ENCODE measurements at regions not wholly inside any gene's neighbourhood (a gene's known extent, or its start where the extent isn't known, plus 50 kb on each side); places are given as distances from the start of the nearest gene placed in this dataset.

DNA sequence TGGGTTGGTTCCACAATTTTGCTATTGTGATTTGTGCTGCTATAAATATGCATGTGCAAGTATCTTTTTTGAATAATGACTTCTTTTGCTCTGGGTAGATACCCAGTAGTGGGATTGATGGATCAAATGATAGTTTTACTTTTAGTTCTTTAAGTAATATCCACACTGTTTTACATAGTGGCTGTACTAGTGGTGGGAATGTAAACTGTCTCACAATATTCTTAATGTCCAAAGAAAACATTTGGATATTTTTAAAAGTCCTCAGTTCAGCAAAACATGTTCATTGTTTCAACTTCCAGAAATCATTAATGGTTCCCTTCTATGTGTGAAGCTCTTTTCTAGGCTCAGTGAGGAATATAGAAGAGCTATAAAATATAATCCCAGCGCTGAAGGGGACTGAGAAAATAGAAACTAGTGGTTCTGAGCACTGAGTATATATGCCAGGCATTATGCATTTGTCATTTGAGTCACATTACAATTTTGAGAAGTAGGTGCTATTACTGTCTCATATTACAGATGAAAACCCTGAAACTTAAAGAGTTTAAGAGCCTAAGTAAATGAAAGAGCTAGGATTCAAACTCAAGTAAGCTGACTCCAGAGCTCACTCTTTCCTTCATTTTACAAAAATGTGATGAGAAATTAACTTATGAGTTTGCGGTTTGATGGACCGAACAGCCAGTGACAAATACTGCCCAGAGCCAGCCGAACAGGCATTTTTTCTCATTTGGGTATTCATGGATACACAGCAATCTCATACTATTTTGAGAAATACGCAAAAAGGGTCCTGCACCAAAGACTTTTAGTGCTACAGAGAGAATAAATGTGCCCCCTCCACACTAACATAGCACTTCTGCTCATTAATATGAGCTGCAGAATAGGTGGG is 250.1 kb downstream of the TBX18 start:
- Histone ChIP-seq H3K27me3 (ENCODE audit: control insufficient read depth in 3 of 3, insufficient read depth in 3 of 3, low read length in 3 of 3) (no peaks in the 10 kb centered on the region), H3K9ac (ENCODE audit: low read depth in 1 of 3, low read length in 3 of 3) (no peak overlapping the region), H3K27ac (ENCODE audit: low read depth, low read length) (no peak overlapping the region), H3K4me3 (ENCODE audit: low read length in 3 of 3) (no peak overlapping the region), H3K4me1 (ENCODE audit: control insufficient read depth in 3 of 3, insufficient read depth in 3 of 3, low read length in 3 of 3) (no peaks in the 10 kb centered on the region), H3K36me3 (ENCODE audit: control insufficient read depth in 3 of 3, insufficient read depth in 3 of 3, low read length in 3 of 3) (no peaks in the 10 kb centered on the region), H3K9me3 (ENCODE audit: control insufficient read depth in 3 of 3, low read length in 3 of 3) (no peaks in the 10 kb centered on the region)

- Histone ChIP-seq H3K9me3 (ENCODE audit: control insufficient read depth in 3 of 3, low read length in 3 of 3) (no peaks in the 10 kb centered on the region), H3K4me1 (ENCODE audit: control insufficient read depth in 3 of 3, insufficient read depth in 3 of 3, low read length in 3 of 3) (no peaks in the 10 kb centered on the region), H3K4me3 (ENCODE audit: low read length in 3 of 3) (no peak overlapping the region), H3K27me3 (ENCODE audit: control insufficient read depth in 3 of 3, insufficient read depth in 3 of 3, low read length in 3 of 3) (no peaks in the 10 kb centered on the region), H3K27ac (ENCODE audit: low read depth, low read length) (no peak overlapping the region), H3K9ac (ENCODE audit: low read depth in 1 of 3, low read length in 3 of 3) (no peak overlapping the region), H3K36me3 (ENCODE audit: control insufficient read depth in 3 of 3, insufficient read depth in 3 of 3, low read length in 3 of 3) (no peaks in the 10 kb centered on the region)
Observed at GRCh38 chr6:84512391-84512790, 252.0 kb downstream of the TBX18 start.

- Histone ChIP-seq H3K9ac (ENCODE audit: low read depth in 1 of 3, low read length in 3 of 3) (no peak overlapping the region), H3K4me3 (ENCODE audit: low read length in 3 of 3) (no peak overlapping the region), H3K4me1 (ENCODE audit: control insufficient read depth in 3 of 3, insufficient read depth in 3 of 3, low read length in 3 of 3) (no peaks in the 10 kb centered on the region), H3K27ac (ENCODE audit: low read depth, low read length) (no peak overlapping the region), H3K27me3 (ENCODE audit: control insufficient read depth in 3 of 3, insufficient read depth in 3 of 3, low read length in 3 of 3) (no peaks in the 10 kb centered on the region), H3K9me3 (ENCODE audit: control insufficient read depth in 3 of 3, low read length in 3 of 3) (no peaks in the 10 kb centered on the region), H3K36me3 (ENCODE audit: control insufficient read depth in 3 of 3, insufficient read depth in 3 of 3, low read length in 3 of 3) (no peaks in the 10 kb centered on the region)
Observed at GRCh38 chr6:84511929-84512328, 252.5 kb downstream of the TBX18 start.

- Histone ChIP-seq H3K4me1 (ENCODE audit: control insufficient read depth in 3 of 3, insufficient read depth in 3 of 3, low read length in 3 of 3) (no peaks in the 10 kb centered on the region), H3K9ac (ENCODE audit: low read depth in 1 of 3, low read length in 3 of 3) (no peak overlapping the region), H3K27me3 (ENCODE audit: control insufficient read depth in 3 of 3, insufficient read depth in 3 of 3, low read length in 3 of 3) (no peaks in the 10 kb centered on the region), H3K27ac (ENCODE audit: low read depth, low read length) (no peak overlapping the region), H3K9me3 (ENCODE audit: control insufficient read depth in 3 of 3, low read length in 3 of 3) (no peaks in the 10 kb centered on the region), H3K36me3 (ENCODE audit: control insufficient read depth in 3 of 3, insufficient read depth in 3 of 3, low read length in 3 of 3) (no peaks in the 10 kb centered on the region), H3K4me3 (ENCODE audit: low read length in 3 of 3) (no peak overlapping the region)
Observed at GRCh38 chr6:84508981-84509380, 255.4 kb downstream of the TBX18 start.

- H3K9me3 ChIP-seq (ENCODE audit: control insufficient read depth in 3 of 3, low read length in 3 of 3) = no peaks in the 10 kb centered on the region
Observed at GRCh38 chr6:84508334-84508733, 256.1 kb downstream of the TBX18 start.

GRCh38 chr6:84504025-84504424 is 260.4 kb downstream of the TBX18 start:
- Histone ChIP-seq H3K4me1 (ENCODE audit: control insufficient read depth in 3 of 3, insufficient read depth in 3 of 3, low read length in 3 of 3) (no peaks in the 10 kb centered on the region), H3K9me3 (ENCODE audit: control insufficient read depth in 3 of 3, low read length in 3 of 3) (no peaks in the 10 kb centered on the region), H3K27ac (ENCODE audit: low read depth, low read length) (no peak overlapping the region), H3K27me3 (ENCODE audit: control insufficient read depth in 3 of 3, insufficient read depth in 3 of 3, low read length in 3 of 3) (no peaks in the 10 kb centered on the region), H3K36me3 (ENCODE audit: control insufficient read depth in 3 of 3, insufficient read depth in 3 of 3, low read length in 3 of 3) (no peaks in the 10 kb centered on the region), H3K9ac (ENCODE audit: low read depth in 1 of 3, low read length in 3 of 3) (no peak overlapping the region), H3K4me3 (ENCODE audit: low read length in 3 of 3) (no peak overlapping the region)

More at GRCh38 chr6:84508334-84508733, 256.1 kb downstream of the TBX18 start:
- H3K27ac ChIP-seq (ENCODE audit: low read depth, low read length) = no peak overlapping the region
- no peak overlapping the region for H3K4me3 ChIP-seq (ENCODE audit: low read length in 3 of 3)
- no peaks in the 10 kb centered on the region for H3K36me3 ChIP-seq (ENCODE audit: control insufficient read depth in 3 of 3, insufficient read depth in 3 of 3, low read length in 3 of 3)
- no peaks in the 10 kb centered on the region for H3K27me3 ChIP-seq (ENCODE audit: control insufficient read depth in 3 of 3, insufficient read depth in 3 of 3, low read length in 3 of 3)
- H3K4me1 ChIP-seq (ENCODE audit: control insufficient read depth in 3 of 3, insufficient read depth in 3 of 3, low read length in 3 of 3) = no peaks in the 10 kb centered on the region
- no peak overlapping the region for H3K9ac ChIP-seq (ENCODE audit: low read depth in 1 of 3, low read length in 3 of 3)

GRCh38 chr6:84501315-84501714 is 263.1 kb downstream of the TBX18 start:
- Histone ChIP-seq H3K9me3 (ENCODE audit: control insufficient read depth in 3 of 3, low read length in 3 of 3) (no peaks in the 10 kb centered on the region), H3K4me1 (ENCODE audit: control insufficient read depth in 3 of 3, insufficient read depth in 3 of 3, low read length in 3 of 3) (no peaks in the 10 kb centered on the region), H3K9ac (ENCODE audit: low read depth in 1 of 3, low read length in 3 of 3) (no peak overlapping the region), H3K4me3 (ENCODE audit: low read length in 3 of 3) (no peak overlapping the region), H3K27me3 (ENCODE audit: control insufficient read depth in 3 of 3, insufficient read depth in 3 of 3, low read length in 3 of 3) (no peaks in the 10 kb centered on the region), H3K36me3 (ENCODE audit: control insufficient read depth in 3 of 3, insufficient read depth in 3 of 3, low read length in 3 of 3) (no peaks in the 10 kb centered on the region), H3K27ac (ENCODE audit: low read depth, low read length) (no peak overlapping the region)

GRCh38 chr6:84500726-84501125 is 263.7 kb downstream of the TBX18 start:
- no peaks in the 10 kb centered on the region for H3K9me3 ChIP-seq (ENCODE audit: control insufficient read depth in 3 of 3, low read length in 3 of 3)

DNA sequence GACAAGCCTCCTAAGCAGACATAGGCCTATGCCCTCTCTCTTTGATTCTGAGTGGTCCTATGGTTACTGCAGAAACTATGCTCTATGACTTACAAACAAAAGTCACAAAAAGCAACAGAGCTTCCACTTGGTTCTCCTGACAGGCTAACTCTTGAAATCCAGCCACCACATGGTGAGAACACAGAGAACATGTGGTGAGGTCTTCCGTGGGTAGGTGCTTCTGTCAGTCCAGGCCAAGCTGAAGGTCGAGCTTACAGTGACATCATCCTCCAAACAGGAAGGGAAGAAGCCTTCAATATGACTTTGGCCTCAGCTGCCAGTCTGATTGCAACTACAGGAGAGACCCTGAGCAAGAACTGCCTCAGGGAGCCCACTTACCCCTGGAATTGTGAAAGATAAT is 265.5 kb downstream of the TBX18 start:
- Histone ChIP-seq H3K9ac (ENCODE audit: low read depth in 1 of 3, low read length in 3 of 3) (no peak overlapping the region), H3K9me3 (ENCODE audit: control insufficient read depth in 3 of 3, low read length in 3 of 3) (no peaks in the 10 kb centered on the region), H3K27ac (ENCODE audit: low read depth, low read length) (no peak overlapping the region), H3K4me3 (ENCODE audit: low read length in 3 of 3) (no peak overlapping the region), H3K27me3 (ENCODE audit: control insufficient read depth in 3 of 3, insufficient read depth in 3 of 3, low read length in 3 of 3) (no peaks in the 10 kb centered on the region), H3K4me1 (ENCODE audit: control insufficient read depth in 3 of 3, insufficient read depth in 3 of 3, low read length in 3 of 3) (no peaks in the 10 kb centered on the region), H3K36me3 (ENCODE audit: control insufficient read depth in 3 of 3, insufficient read depth in 3 of 3, low read length in 3 of 3) (no peaks in the 10 kb centered on the region)

More at GRCh38 chr6:84500726-84501125, 263.7 kb downstream of the TBX18 start:
- Histone ChIP-seq H3K36me3 (ENCODE audit: control insufficient read depth in 3 of 3, insufficient read depth in 3 of 3, low read length in 3 of 3) (no peaks in the 10 kb centered on the region), H3K9ac (ENCODE audit: low read depth in 1 of 3, low read length in 3 of 3) (no peak overlapping the region), H3K4me1 (ENCODE audit: control insufficient read depth in 3 of 3, insufficient read depth in 3 of 3, low read length in 3 of 3) (no peaks in the 10 kb centered on the region), H3K27me3 (ENCODE audit: control insufficient read depth in 3 of 3, insufficient read depth in 3 of 3, low read length in 3 of 3) (no peaks in the 10 kb centered on the region), H3K4me3 (ENCODE audit: low read length in 3 of 3) (no peak overlapping the region), H3K27ac (ENCODE audit: low read depth, low read length) (no peak overlapping the region)

DNA sequence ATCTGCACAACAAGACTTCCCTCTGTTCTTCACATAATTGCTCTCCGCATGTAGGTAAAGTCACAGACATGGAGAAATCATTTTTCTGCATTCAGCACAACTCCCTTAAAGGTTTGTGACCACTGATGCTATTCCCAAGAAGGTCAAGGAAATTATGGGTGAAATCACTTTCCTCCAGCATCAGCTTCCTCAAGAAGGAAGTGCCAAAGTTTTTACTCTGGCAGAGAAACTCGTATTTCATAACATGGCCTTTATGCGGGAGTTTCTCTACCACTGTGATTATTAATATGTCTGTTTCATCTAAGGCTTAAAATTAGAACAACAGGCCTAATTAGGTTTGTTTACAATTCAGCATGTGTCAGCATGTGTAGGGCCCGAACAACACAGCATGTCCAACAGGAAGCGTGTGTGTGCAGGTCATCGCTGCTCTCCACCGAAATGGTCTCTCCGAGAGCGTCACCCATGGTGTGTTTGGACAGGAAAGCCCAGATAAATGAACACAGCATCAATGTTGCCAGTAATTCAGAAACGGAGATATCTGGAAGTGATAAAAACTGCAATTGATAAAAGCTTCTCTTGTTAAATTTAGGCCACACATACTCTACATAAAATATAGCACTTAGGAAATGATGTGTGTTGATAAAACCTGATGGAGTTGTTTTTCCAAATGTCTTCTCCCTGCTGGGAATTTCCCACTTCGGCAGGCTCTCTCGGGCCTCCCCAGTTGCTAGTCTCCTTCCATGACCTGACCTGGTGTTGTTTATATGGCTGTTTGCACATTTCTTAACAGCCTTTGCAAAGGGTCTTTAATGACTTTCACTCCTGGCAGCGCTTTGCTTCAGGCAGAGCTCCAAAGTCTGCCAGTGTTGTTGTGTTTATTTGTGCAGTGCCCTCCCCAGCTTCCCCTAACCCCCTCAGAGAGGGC is 265.1 kb upstream of the CEP162 start:
- Histone ChIP-seq H3K9ac (ENCODE audit: low read depth in 1 of 3, low read length in 3 of 3) (no peak overlapping the region), H3K9me3 (ENCODE audit: control insufficient read depth in 3 of 3, low read length in 3 of 3) (peaks cover 0 to 3% (median 0%) of the 10 kb centered on the region in 3 donors), H3K27me3 (ENCODE audit: control insufficient read depth in 3 of 3, insufficient read depth in 3 of 3, low read length in 3 of 3) (no peaks in the 10 kb centered on the region), H3K36me3 (ENCODE audit: control insufficient read depth in 3 of 3, insufficient read depth in 3 of 3, low read length in 3 of 3) (no peaks in the 10 kb centered on the region), H3K4me1 (ENCODE audit: control insufficient read depth in 3 of 3, insufficient read depth in 3 of 3, low read length in 3 of 3) (no peaks in the 10 kb centered on the region), H3K27ac (ENCODE audit: low read depth, low read length) (no peak overlapping the region), H3K4me3 (ENCODE audit: low read length in 3 of 3) (no peak overlapping the region)
